GM18502 (cell line): ENCODE measurements at regions not wholly inside any gene's neighbourhood (a gene's known extent, or its start where the extent isn't known, plus 50 kb on each side); places are given as distances from the start of the nearest gene placed in this dataset.

Source experiments
- ATAC-seq: cut with Tn5 transposase; IDR thresholded peaks from one replicate; pipeline ENCODE4 v1.9.1; 2021; ENCODE audit warnings: mild to moderate bottlenecking; ENCODE audit not compliant: unreplicated experiment, poor library complexity

- no peak for ATAC-seq
Measured at GRCh38 chr9:88690628-88691027, 155.7 kb downstream of the NXNL2 start.

DNA sequence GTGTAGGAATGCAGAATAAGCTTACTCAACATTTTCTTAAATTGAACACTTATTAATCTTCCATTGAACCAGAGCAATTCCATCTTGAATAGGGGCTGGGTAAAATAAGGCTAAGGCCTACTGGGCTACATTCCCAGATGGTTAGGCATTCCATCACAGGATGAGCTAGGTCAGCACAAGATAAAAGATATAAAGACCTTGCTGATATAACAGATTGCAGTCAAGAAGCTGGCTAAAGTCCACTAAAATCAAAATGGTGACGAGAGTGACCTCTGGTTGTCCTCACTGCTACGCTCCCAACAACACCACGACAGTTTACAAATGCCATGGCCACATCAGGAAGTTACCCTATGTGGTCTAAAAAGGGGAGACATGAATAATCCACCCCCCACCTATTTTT lies 156.1 kb downstream of the NXNL2 start:
- ATAC-seq, result no peak

DNA sequence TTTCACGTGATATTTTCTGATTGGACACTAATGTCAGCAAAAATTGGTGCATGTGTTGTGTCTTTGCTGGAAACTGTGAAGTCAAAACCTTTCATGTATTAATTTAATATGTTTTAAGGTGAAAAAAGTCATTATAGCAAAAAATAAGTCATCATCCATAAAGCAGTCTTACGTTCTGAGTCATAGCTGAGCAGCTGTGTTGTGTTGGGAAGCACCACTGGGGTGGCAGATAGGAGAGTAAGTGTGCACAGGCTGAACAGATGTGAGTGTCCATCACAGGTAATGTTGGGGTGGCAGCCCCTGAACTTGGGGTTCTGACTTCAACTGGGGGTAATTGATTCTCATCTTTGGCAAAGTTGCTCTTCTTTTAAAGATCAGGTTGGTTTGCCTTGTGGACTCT lies 156.8 kb downstream of the NXNL2 start:
- no peak for ATAC-seq

DNA sequence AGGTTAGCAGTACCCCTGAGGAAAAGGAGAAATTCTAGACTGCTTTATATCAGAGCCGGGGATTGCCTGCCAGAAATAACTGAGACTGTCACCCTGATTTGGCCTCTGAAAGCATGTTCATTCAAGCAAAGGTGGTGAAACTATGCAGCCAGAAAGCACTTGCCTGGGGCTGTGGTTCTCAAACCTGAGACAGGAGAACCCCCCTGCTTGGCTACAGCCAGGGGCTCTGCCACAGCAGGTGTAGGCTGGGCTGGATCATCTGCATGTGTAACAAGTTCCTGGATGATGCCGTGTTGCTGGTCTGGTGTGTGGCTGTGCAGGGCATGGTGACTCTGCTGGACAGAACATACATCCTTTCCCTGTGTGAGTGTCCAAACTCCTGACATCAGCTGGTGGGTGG lies 157.8 kb downstream of the NXNL2 start:
- no peak for ATAC-seq

DNA sequence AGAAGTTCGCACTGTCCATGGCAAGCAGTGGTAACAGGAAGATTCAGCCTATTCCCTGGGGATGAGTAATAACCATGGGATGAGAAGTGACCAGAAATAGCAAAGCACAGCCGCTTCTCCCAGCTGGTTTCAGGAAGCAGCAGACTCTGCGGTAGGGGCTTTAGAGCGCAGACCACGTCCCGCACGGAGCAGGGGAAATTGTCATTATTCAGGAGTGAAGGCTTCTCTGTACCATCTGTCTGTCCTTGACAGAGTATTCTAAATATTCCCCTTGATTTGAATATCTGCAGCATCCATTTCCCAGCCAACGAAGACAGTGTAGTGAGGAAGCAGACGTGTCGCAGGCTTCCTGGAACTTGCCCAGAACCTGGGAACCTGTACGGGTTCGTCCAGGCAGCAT lies 159.6 kb downstream of the NXNL2 start:
- no peak for ATAC-seq

DNA sequence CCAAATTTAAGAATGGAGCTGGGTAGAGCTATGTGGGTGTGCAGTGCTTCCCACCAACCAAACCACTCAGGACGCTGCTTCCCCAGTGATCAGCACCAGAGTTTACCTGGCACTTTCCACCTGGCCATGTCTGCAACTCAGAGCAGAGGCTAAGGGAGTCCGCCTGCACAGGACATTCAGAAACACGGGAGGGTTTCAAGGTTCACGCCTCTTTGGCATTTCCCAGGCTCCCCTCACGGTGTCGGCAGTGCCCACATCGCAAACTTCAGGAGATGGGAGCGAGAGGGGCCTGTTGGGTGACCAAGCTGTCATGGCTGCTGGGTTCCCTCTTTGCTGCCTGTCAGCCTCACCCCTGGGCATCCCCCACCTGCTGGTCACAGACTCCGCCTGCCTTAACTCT lies 161.5 kb downstream of the NXNL2 start:
- ATAC-seq, result no peak

GRCh38 chr9:88697764-88698432 lies 162.9 kb downstream of the NXNL2 start:
- ATAC-seq, result no peak

DNA sequence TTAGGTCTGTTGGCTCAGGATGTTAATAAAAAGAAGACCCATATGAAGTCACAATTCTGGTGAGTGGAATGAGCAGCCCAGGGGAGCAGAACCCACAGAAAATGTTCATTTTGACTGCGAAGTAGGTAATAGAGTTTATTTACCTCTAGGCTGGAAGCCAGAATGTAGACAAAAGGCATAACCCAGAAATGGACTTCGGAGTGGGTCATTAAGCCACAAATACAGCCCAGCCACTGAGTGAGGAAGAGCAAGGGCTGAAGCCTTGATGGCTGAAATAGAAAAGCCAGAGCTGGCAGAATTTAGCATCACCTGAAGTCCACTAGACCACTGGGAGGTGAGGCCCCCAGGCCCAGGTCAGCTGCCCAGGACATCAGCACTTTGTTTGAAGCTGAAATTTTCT lies 168.0 kb downstream of the NXNL2 start:
- ATAC-seq, result no peak

DNA sequence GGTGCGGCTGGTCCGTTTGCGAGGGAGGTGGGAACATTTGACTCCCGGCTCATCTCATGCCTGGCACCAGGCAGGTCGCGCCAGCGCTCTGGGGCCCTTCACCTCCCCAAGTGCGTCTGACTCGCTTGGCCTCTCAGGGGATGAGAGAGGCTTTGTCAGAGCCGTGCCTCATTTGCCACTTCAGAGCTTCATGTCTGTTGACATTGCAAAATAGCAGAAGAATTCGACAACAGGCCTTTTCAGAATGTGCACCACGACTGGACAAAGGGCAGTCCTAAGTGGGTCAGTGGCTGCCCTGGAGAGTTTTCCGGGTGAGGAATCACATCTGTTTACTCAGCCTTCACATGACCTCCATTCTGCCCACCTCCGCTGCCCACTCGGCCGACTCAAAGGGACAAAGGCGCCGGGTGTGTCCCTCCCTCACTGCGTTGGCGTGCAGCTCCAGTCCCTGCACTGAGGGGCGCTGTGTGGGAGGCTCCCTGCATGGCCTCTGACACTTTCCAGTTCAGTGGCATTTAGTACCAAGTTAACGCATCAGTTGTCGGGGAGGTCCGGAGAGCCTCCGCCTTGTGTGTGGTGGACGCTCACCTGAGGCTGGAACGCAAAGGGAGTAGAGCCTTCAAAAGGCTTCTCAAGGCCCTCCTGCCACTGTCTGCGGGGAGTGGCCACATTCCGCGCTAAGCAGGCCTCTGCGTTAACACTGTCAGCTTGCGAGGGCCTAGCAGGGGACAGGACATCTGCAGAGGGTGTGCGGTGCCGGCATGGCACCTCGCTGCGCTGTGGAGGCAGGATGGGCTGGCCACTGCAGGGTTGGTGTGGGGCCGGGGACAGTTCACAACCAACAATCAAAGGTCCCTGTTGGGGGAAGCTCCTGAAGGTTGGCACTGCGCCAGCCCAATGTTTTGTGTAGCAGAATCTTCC lies 171.5 kb downstream of the NXNL2 start:
- no peak for ATAC-seq

DNA sequence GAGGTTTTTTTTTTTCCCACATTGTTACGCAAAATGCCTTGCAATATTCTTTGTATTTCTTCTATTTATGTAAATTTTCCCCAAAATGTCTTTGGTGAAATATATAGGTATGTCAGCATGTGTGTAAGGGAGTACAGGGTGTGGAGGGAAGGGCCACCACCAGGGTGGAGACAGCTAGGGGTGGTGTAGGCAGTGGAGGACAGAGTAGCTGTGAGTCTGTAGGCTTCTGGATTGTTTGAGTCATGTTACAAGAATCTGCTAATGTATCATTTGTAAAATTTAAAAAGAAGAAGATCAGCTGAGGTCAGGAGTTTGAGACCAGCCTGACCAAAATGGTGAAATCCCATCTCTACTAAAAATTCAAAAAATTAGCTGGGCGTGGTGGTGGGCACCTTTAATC lies 175.5 kb downstream of the NXNL2 start:
- no peak for ATAC-seq

- no peak for ATAC-seq
Measured at GRCh38 chr9:88711719-88712118, 176.7 kb downstream of the NXNL2 start.

DNA sequence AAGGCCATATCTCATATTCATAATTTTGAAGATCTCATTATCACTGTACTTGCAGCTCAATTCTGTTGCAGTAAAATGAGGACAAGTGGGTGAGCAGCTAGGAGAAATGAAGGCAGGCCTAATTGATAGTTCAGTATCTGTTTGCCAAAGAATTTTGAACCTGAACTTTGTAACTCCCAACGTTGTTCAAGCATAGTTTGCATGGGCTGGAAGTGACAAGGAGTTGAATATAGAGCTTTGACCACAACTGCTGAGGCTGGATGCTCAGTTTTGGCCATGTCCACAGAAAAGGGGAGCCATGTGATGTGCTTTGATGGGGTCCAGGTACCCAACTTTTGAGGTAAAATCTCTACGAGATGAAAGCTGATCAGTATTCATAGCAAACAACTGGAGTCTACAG lies 177.5 kb downstream of the NXNL2 start:
- no peak for ATAC-seq

GRCh38 chr9:88713010-88713409 lies 178.0 kb downstream of the NXNL2 start:
- no peak for ATAC-seq

DNA sequence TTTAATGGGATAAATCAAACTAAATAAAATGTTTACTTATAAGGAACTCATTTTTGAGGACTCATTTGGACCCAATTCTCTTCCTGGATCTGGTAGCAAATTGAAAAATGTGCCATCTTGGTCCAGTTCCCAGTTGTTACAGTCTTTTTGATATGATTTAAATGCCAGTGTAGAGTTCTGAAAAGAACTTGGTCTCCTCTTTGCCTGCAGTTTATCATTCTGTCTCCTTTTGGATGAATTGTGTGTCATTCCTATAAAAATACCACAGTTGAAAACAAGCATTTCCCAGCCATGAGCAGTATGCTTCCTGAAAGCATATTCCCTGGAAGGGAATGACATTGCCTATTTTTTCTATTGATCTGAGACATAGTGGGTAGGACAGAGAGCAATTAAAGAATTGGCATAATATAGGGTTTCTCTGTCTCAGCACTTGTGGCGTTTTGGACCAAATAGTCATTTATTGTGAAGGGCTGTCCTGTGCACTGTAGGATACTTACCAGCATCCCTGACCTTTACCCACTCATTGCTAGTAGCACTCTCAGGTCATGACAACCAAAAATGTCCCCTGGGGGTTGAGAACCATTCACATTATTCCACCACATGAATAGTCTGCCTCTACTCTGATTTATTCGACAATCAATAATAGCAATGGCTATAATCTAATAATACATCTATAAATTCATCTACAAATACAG lies 181.8 kb downstream of the NXNL2 start:
- ATAC-seq, result no peak

GRCh38 chr9:88721025-88721424 lies 186.0 kb downstream of the NXNL2 start:
- no peak for ATAC-seq

DNA sequence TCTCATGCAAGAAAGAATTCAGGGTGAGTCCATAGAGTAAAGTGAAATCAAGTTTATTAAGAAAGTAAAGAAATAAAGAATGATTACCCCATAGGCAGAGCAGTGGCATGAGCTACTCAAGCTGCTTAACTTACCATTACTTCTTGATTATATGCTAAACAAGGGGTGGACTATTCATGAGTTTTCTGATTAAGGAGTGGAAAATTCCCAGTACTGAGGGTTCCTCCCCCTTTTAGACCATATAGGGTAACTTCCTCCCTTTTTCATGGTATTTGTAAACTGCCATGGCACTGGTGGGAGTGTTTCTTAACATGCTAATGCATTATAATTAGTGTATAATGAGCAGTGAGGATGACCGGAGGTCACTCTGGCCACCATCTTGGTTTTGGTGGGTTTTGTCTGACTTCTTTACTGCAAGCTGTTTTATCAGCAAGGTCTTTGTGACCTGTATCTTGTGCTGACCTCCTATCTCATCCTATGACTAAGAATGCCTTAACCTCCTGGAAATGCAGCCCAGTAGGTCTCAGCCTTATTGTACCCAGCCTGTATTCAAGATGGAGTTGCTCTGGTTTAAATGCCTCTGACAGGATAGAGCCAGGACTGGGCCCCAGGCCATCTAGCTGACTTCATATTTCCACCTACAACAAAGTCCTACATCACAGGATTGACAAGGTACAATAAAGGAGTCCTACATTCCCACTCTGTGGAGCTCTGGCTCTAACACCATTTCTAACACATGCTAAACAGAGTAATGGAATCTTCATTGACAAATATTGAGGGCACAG lies 186.7 kb downstream of the NXNL2 start:
- ATAC-seq, result no peak

DNA sequence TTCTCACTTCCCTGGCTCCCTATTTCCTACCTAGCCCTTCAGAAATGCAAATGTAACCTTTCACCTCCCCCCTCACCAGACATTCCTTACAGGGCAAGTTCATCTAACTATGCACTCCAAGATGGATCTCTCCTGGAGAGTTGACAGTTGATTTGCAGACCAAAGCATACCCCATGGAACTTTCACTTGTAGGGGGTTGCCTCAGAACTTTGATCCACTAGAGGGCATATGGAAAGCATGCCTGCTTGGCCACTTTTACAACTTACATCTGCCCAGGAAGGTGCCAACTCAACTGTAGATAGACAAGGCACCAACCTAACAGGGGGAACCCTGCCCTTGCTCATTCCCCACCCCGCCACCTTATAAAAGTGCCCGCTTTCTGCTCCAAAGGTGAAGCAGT lies 187.8 kb downstream of the NXNL2 start:
- no peak for ATAC-seq

GRCh38 chr9:88723751-88724150 lies 188.8 kb downstream of the NXNL2 start:
- ATAC-seq, result no peak

- ATAC-seq, result no peak
Measured at GRCh38 chr9:88724331-88724730, 189.4 kb downstream of the NXNL2 start.

DNA sequence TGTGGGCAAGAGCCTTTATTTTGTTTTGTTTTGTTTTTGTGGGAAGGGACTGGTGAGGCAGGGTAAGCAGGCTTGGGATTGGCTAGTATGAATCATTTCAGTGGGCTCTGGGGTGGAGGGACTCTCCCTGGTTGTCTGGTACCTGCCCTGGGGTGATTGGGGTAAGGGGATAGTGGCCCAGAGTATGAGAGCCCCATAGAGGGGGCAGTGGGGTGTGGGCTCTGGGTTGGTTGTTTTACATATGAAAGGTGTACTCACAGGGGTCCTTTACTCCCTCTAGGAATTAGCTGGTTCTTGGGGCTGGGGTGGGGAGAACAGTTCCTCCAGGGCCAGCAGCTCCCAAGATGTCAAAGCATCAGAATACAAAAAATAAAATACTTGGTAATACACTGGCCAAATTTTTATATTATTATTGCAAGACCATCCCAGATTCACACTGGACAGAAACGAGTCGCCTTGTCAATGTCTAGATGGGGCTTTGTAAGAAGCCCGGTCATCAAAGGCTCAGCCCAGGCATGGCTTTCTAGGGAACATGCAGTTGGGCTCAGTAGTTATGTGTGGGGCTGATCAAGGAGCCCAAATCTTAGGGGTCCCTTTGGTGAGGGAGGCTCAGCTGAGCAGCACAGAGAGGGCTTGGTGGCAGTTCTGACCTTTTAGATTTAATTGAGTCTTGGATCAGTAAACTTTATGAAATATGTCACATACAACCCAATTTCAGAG lies 190.5 kb downstream of the NXNL2 start:
- no peak for ATAC-seq
